ENCODE measurements at regions not wholly inside any gene's neighbourhood (a gene's known extent, or its start where the extent isn't known, plus 50 kb on each side); places are given as distances from the start of the nearest gene placed in this dataset.

- intact Hi-C loops (cut with micrococcal nuclease), result no loop called here
- DNase-seq (no peak), ATAC-seq (ENCODE audit: low read depth) (no peak)
- CTCF ChIA-PET, result no interaction called here
- Mint-ChIP-seq H3K36me3 (ENCODE audit: low read depth) (no peaks in the 10 kb centered on the region), H3K4me3 (no peak overlapping the region), H3K27me3 (peaks cover 3% of the 10 kb centered on the region), H3K27ac (no peak overlapping the region), H3K4me1 (no peaks in the 10 kb centered on the region), H3K9me3 (no peaks in the 10 kb centered on the region)
- POLR2A ChIA-PET, result no interaction called here
- no peak for TF ChIP-seq CTCF (IDR thresholded peaks at IDR 0.05)
These were observed 322.5 kb downstream of the PMP22 start for GRCh38 chr17:14942526-14943190.

GRCh38 chr17:14940938-14941265 lies 324.2 kb downstream of the PMP22 start:
- CTCF ChIA-PET, result no interaction called here
- Mint-ChIP-seq H3K4me1 (no peaks in the 10 kb centered on the region), H3K36me3 (ENCODE audit: low read depth) (no peaks in the 10 kb centered on the region), H3K27me3 (peaks cover 3% of the 10 kb centered on the region), H3K9me3 (no peaks in the 10 kb centered on the region), H3K4me3 (no peak overlapping the region), H3K27ac (no peak overlapping the region)
- POLR2A ChIA-PET, result no interaction called here
- intact Hi-C loops (cut with micrococcal nuclease), result no loop called here
- DNase-seq (no peak), ATAC-seq (ENCODE audit: low read depth) (no peak)
- no peak for TF ChIP-seq CTCF (IDR thresholded peaks at IDR 0.05)

- H3K9me3 Mint-ChIP-seq, result no peaks in the 10 kb centered on the region
- ATAC-seq (ENCODE audit: low read depth) (no peak), DNase-seq (no peak)
- intact Hi-C loops (cut with micrococcal nuclease), result no loop called here
- ChIA-PET POLR2A (no interaction called here), CTCF (no interaction called here)
- TF ChIP-seq CTCF (IDR thresholded peaks at IDR 0.05), result no peak
- H3K4me3 Mint-ChIP-seq, result no peak overlapping the region
- no peak overlapping the region for H3K27ac Mint-ChIP-seq
- H3K4me1 Mint-ChIP-seq, result no peaks in the 10 kb centered on the region
- H3K36me3 Mint-ChIP-seq (ENCODE audit: low read depth), result no peaks in the 10 kb centered on the region
- peaks cover 3% of the 10 kb centered on the region for H3K27me3 Mint-ChIP-seq
These were observed 324.8 kb downstream of the PMP22 start for GRCh38 chr17:14940108-14940937.

GRCh38 chr17:14935845-14936485 lies 329.2 kb downstream of the PMP22 start:
- Mint-ChIP-seq H3K27ac (no peak overlapping the region), H3K36me3 (ENCODE audit: low read depth) (no peaks in the 10 kb centered on the region), H3K4me1 (no peaks in the 10 kb centered on the region), H3K4me3 (no peak overlapping the region), H3K27me3 (peaks cover 2% of the 10 kb centered on the region), H3K9me3 (no peaks in the 10 kb centered on the region)
- intact Hi-C loops (cut with micrococcal nuclease), result no loop called here
- POLR2A ChIA-PET, result no interaction called here
- CTCF ChIA-PET, result no interaction called here
- DNase-seq (no peak), ATAC-seq (ENCODE audit: low read depth) (no peak)
- TF ChIP-seq CTCF (IDR thresholded peaks at IDR 0.05), result no peak

- no peak for ATAC-seq (ENCODE audit: low read depth)
- CTCF ChIA-PET, result interaction anchor here (1.0 kb wide), 1 partner anchor 10 kb away, joined by 3 read pairs; no protein-coding TSS in a partner anchor
- POLR2A ChIA-PET, result no interaction called here
- intact Hi-C loops (cut with micrococcal nuclease), result no loop called here
- no peak overlapping the region for H3K27ac Mint-ChIP-seq
- H3K4me1 Mint-ChIP-seq, result no peaks in the 10 kb centered on the region
- H3K36me3 Mint-ChIP-seq (ENCODE audit: low read depth), result no peaks in the 10 kb centered on the region
- no peak for TF ChIP-seq CTCF (IDR thresholded peaks at IDR 0.05)
- DNase-seq, result no peak
- H3K4me3 Mint-ChIP-seq, result no peak overlapping the region
- peaks cover 2% of the 10 kb centered on the region for H3K27me3 Mint-ChIP-seq
- H3K9me3 Mint-ChIP-seq, result no peaks in the 10 kb centered on the region
These were observed 329.8 kb downstream of the PMP22 start for GRCh38 chr17:14935139-14935841.

Data from activated B cell treated with CpG ODN at 0.5 μM for 24 hours (primary cell).